Stomach smooth muscle (tissue), 2 donors: ENCODE measurements at regions not wholly inside any gene's neighbourhood (a gene's known extent, or its start where the extent isn't known, plus 50 kb on each side); places are given as distances from the start of the nearest gene placed in this dataset.
"Not testable (repeated sequence)": the region's sequence is repeated elsewhere in the genome, so short reads cannot be mapped to it uniquely, and the experiment has no call there.

ENCODE experiments used
- H3K27ac ChIP-seq: one replicate; pipeline ENCODE4 v1.7.0; 2013; ENCODE audit warnings: mild to moderate bottlenecking, low read length, inconsistent platforms
- H3K27me3 ChIP-seq, 2 donors: one replicate each; pipeline ENCODE4 v1.7.0; 2013; ENCODE audit warnings: low read length in 2 of 2; ENCODE audit not compliant: insufficient read depth in 2 of 2, control insufficient read depth in 1 of 2
- H3K36me3 ChIP-seq, 2 donors: one replicate each; pipeline ENCODE4 v1.7.0; 2013; ENCODE audit warnings: low read length in 2 of 2; ENCODE audit not compliant: control insufficient read depth in 2 of 2, insufficient read depth in 2 of 2
- H3K4me1 ChIP-seq: one replicate; pipeline ENCODE4 v1.7.0; 2013; ENCODE audit warnings: low read length; ENCODE audit not compliant: control insufficient read depth, insufficient read depth
- H3K4me3 ChIP-seq, 2 donors: one replicate each; pipeline ENCODE4 v1.7.0; 2013; ENCODE audit warnings: low read length in 2 of 2
- H3K9ac ChIP-seq, 2 donors: one replicate each; pipeline ENCODE4 v1.7.0; 2013; ENCODE audit warnings: low read length in 2 of 2, mild to moderate bottlenecking in 1 of 2
- H3K9me3 ChIP-seq, 2 donors: one replicate each; pipeline ENCODE4 v1.7.0; 2013; ENCODE audit warnings: low read length in 2 of 2; ENCODE audit not compliant: control insufficient read depth in 2 of 2
- donor health status: healthy.
- donor health status: Pancreatic carcinoma.

- Histone ChIP-seq H3K9me3 (no peaks in the 10 kb centered on the region), H3K27me3 (no peaks in the 10 kb centered on the region), H3K9ac (no peak overlapping the region), H3K27ac (no peak overlapping the region), H3K4me3 (no peak overlapping the region), H3K36me3 (no peaks in the 10 kb centered on the region), H3K4me1 (no peaks in the 10 kb centered on the region)
Measured at GRCh38 chr9:75274781-75275180, 186.5 kb downstream of the OSTF1 start.

DNA sequence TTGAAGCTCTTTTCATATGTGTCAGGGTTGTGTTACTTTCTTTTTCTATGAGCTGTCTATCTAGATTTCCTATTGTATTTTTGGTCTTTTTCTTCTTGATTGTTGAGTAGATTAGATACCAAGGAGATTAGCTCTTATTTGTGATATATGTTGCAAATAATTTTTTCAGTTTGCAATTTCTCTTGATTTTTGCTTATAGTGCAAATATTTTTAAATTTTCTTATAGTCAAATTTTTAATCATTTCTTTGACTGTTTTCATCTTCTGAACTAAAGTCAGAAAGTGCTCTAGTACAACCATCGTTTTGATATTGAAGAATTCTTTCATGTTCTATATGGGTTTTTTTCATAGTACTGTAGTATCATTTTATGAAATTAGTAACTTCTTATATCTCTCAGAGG is 193.7 kb downstream of the OSTF1 start:
- Histone ChIP-seq H3K27ac (no peak overlapping the region), H3K4me3 (no peak overlapping the region)

GRCh38 chr9:75289332-75289731 is 201.0 kb downstream of the OSTF1 start:
- Histone ChIP-seq H3K27ac (no peak overlapping the region), H3K27me3 (no peaks in the 10 kb centered on the region), H3K4me1 (no peaks in the 10 kb centered on the region), H3K9ac (no peak overlapping the region), H3K9me3 (no peaks in the 10 kb centered on the region), H3K4me3 (no peak overlapping the region), H3K36me3 (no peaks in the 10 kb centered on the region)

More for the DNA sequence above, 193.7 kb downstream of the OSTF1 start:
- no peaks in the 10 kb centered on the region for H3K4me1 ChIP-seq
- H3K9ac ChIP-seq = no peak overlapping the region
- H3K27me3 ChIP-seq = no peaks in the 10 kb centered on the region
- H3K9me3 ChIP-seq = no peaks in the 10 kb centered on the region
- H3K36me3 ChIP-seq = no peaks in the 10 kb centered on the region

DNA sequence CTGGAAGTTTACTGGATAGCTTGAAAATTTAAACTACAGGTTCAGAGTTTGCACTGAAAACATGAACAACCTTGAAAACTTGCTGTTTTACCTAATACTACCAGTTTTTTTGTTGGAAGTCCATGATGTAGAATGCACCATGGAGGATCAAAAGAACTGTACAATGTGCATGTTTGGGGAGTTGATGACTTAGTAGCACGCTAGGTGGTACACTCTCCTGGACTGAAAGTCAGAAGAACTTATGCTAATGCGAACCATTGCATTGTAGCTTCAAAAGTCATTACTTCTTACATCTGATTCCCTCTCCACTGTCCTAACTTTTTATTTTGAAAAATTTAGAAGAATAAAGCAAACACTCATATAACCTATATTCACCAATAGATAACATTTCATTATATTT is 211.0 kb downstream of the OSTF1 start:
- Histone ChIP-seq H3K27me3 (no peaks in the 10 kb centered on the region), H3K9me3 (no peaks in the 10 kb centered on the region), H3K27ac (no peak overlapping the region)

DNA sequence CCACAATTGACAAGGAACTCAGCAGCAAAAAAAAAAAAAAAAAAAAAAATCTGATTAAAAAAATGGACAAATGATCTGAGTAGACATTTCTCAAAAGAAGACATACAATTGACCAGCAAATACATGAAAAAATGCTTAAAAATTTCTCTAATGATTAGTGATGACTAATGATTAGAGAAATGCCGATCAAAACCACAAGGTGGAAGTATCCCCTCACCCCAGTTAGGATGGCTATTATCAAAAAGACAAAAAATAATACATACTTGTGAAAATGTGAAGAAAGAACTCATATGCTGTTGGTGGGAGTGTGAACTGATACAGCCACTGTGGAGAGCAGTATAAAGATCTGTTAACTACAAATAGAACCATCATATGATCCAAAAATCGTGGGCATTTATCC is 245.3 kb downstream of the OSTF1 start:
- H3K9ac ChIP-seq = no peak overlapping the region

More for the DNA sequence above, 211.0 kb downstream of the OSTF1 start:
- Histone ChIP-seq H3K4me3 (no peak overlapping the region), H3K4me1 (no peaks in the 10 kb centered on the region), H3K36me3 (no peaks in the 10 kb centered on the region), H3K9ac (no peak overlapping the region)

DNA sequence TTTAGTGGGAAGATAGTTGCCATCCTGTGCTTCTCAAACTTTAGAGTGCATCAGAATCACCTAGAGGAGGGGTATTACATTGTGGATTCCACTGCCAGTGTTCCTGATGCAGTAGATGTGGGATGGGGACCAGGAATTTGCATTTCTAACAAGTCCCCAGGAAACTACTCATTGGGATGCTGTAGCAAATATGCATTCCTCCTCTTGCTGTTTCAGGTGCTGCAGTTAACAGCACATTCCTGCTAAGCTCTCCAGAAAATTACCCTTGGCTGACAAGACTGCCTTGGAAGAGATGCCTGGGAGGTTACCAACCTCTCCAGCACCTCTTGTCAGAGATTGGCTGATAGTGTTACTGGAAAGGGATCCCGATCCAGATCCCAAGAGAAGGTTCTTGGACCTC is 270.5 kb downstream of the OSTF1 start:
- Histone ChIP-seq H3K4me1 (no peaks in the 10 kb centered on the region), H3K36me3 (no peaks in the 10 kb centered on the region), H3K4me3 (no peak overlapping the region), H3K27ac (no peak overlapping the region), H3K9ac (no peak overlapping the region), H3K9me3 (peaks cover 0 to 6% of the 10 kb centered on the region in 2 donors), H3K27me3 (no peaks in the 10 kb centered on the region)

More for the DNA sequence above, 245.3 kb downstream of the OSTF1 start:
- no peaks in the 10 kb centered on the region for H3K4me1 ChIP-seq
- H3K9me3 ChIP-seq = no peaks in the 10 kb centered on the region
- no peaks in the 10 kb centered on the region for H3K36me3 ChIP-seq
- no peak overlapping the region for H3K27ac ChIP-seq
- no peaks in the 10 kb centered on the region for H3K27me3 ChIP-seq
- H3K4me3 ChIP-seq = no peak overlapping the region

- H3K4me3 ChIP-seq = no peak overlapping the region
- peaks cover 0 to 6% of the 10 kb centered on the region in 2 donors for H3K9me3 ChIP-seq
- H3K27me3 ChIP-seq = no peaks in the 10 kb centered on the region
- no peaks in the 10 kb centered on the region for H3K4me1 ChIP-seq
- no peaks in the 10 kb centered on the region for H3K36me3 ChIP-seq
- no peak overlapping the region for H3K9ac ChIP-seq
- H3K27ac ChIP-seq = no peak overlapping the region
Measured at GRCh38 chr9:75359638-75360037, 271.3 kb downstream of the OSTF1 start.

DNA sequence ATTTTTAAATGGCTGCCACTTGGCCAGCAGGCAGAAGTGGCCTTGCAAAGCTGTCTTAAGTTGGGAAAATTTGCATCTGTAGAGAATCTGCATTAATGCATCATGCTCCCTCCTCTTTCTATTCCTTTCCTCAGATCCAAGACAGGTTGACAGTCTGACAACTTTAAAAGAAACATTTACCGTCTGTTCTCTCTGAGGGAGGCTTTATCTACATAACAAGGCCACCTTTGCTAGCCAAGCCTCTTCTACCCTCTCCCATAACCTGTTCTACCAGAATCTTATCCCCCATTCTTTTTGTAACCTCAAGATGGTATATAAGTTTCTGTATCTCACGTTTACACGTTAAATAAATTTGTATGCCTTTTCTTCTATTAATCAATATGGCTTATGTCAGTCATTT is 271.9 kb downstream of the OSTF1 start:
- no peaks in the 10 kb centered on the region for H3K4me1 ChIP-seq
- no peak overlapping the region for H3K9ac ChIP-seq

GRCh38 chr9:75362446-75362845 is 274.1 kb downstream of the OSTF1 start:
- H3K4me1 ChIP-seq, H3K27ac ChIP-seq, H3K27me3 ChIP-seq, H3K4me3 ChIP-seq, H3K9me3 ChIP-seq, H3K9ac ChIP-seq, H3K36me3 ChIP-seq: not testable (repeated sequence)

More for the DNA sequence above, 271.9 kb downstream of the OSTF1 start:
- Histone ChIP-seq H3K4me3 (no peak overlapping the region), H3K27ac (no peak overlapping the region), H3K9me3 (peaks cover 0 to 6% of the 10 kb centered on the region in 2 donors), H3K36me3 (no peaks in the 10 kb centered on the region), H3K27me3 (no peaks in the 10 kb centered on the region)

DNA sequence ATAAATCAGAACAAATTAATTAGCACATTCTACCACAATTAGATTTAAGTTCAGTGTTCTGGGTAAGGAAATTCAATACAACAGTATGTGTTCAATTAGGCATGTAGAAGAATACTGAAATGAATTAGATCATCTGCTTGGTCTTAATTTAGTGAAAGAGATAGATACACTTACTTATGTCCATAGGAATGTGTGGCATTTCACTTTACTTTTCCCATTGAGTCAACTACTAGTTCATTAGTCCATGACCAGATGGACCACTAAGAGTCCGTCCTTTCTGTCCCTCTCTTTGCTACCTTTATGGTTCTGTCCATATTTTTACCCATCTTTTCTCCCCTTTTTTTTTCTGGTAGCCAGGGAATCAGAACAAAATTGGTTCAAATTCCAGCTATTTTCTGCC is 276.9 kb downstream of the OSTF1 start:
- Histone ChIP-seq H3K36me3 (no peaks in the 10 kb centered on the region), H3K27ac (no peak overlapping the region), H3K9me3 (peaks cover 0 to 6% of the 10 kb centered on the region in 2 donors), H3K4me3 (no peak overlapping the region), H3K27me3 (no peaks in the 10 kb centered on the region), H3K4me1 (no peaks in the 10 kb centered on the region), H3K9ac (no peak overlapping the region)

DNA sequence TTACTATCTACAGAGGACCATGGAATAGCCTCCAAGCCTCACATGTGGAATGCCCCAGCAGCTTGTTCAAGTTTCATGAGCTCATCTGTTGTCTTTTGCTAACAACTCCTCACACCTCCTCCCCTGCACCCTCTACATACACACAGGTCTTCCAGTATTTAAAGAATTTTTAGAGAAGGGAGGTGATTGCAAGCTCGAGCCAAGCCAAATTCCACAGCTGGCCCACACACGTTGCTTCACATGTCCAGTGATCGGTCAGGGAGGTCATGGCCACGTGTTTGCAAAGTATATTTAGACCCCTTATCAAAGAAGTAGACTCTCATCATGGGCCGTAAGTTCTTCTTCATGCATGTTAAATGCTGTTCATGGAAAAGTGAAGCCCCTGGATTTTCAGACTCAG is 281.7 kb downstream of the OSTF1 start:
- no peak overlapping the region for H3K9ac ChIP-seq
- no peaks in the 10 kb centered on the region for H3K27me3 ChIP-seq
- no peaks in the 10 kb centered on the region for H3K36me3 ChIP-seq
- H3K9me3 ChIP-seq = peaks cover 0 to 4% of the 10 kb centered on the region in 2 donors
- H3K4me1 ChIP-seq = no peaks in the 10 kb centered on the region
- H3K27ac ChIP-seq = no peak overlapping the region
- no peak overlapping the region for H3K4me3 ChIP-seq
